ENCODE measurements at regions not wholly inside any gene's neighbourhood (a gene's known extent, or its start where the extent isn't known, plus 50 kb on each side); places are given as distances from the start of the nearest gene placed in this dataset.

DNA sequence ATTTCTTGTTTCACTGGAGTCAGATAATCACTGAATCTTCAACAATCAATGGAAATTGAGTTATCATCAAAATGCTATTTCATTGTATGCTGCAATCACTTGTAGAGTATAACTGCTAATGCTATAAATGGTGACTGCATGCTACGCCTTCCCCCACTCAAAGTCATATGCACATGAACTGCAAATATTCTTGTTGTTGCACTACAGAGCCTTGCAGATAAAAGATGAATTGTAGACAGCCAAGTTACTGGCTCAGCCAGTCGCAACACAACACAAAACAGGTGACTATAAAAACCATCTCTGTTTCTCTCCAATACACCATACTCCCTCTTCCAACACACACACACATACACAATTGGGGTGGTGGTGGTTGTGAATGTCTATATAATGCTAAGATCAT is 171.0 kb upstream of the HMGA2 start:
- DNase-seq, result no peak
- Mint-ChIP-seq H3K4me3 (no peak overlapping the region), H3K36me3 (ENCODE audit: low read depth) (no peaks in the 10 kb centered on the region), H3K27me3 (ENCODE audit: low read depth, poor library complexity) (no peaks in the 10 kb centered on the region), H3K27ac (no peak overlapping the region), H3K4me1 (peaks cover 4% of the 10 kb centered on the region), H3K9me3 (peaks cover 4% of the 10 kb centered on the region)
- TF ChIP-seq, protein P1, sequence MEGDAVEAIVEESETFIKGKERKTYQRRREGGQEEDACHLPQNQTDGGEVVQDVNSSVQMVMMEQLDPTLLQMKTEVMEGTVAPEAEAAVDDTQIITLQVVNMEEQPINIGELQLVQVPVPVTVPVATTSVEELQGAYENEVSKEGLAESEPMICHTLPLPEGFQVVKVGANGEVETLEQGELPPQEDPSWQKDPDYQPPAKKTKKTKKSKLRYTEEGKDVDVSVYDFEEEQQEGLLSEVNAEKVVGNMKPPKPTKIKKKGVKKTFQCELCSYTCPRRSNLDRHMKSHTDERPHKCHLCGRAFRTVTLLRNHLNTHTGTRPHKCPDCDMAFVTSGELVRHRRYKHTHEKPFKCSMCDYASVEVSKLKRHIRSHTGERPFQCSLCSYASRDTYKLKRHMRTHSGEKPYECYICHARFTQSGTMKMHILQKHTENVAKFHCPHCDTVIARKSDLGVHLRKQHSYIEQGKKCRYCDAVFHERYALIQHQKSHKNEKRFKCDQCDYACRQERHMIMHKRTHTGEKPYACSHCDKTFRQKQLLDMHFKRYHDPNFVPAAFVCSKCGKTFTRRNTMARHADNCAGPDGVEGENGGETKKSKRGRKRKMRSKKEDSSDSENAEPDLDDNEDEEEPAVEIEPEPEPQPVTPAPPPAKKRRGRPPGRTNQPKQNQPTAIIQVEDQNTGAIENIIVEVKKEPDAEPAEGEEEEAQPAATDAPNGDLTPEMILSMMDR (IDR thresholded peaks at IDR 0.05), result no peak

DNA sequence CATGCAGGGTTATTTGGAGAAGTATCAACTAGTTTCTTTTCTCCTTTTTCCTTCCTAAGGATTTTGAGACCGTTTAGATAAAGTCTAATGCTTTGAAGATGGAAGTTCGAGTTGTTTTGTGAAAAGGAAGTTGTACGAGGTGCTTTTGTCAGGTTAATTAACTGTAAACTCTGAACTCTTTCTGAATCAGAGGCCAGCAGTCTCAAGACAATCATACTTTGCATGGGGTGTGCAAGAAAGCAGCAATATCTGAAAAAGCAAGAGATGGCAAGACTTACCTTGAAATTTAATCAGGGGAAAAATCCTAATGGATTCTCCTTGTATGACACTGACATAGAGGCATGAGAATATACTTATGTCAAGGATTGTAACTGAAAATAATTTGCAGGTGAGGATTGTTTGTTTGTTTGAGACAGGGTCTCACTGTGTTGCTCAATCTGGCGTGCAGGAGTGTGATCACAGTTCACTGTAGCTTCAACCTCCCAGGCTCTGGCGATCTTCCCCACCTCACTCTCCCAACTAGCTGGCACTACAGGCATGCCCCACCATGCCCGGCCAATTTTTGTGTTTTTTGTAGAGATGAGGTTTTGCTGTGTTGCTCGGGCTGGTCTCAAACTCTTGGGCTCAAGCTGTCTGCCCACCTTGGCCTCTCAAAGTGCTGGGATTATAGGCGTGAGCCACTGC is 170.2 kb upstream of the HMGA2 start:
- TF ChIP-seq, protein P1 (IDR thresholded peaks at IDR 0.05), result no peak
- no peak for DNase-seq
- Mint-ChIP-seq H3K4me3 (no peak overlapping the region), H3K27ac (no peak overlapping the region), H3K4me1 (peaks cover 4% of the 10 kb centered on the region), H3K27me3 (ENCODE audit: low read depth, poor library complexity) (no peaks in the 10 kb centered on the region), H3K9me3 (peaks cover 4% of the 10 kb centered on the region), H3K36me3 (ENCODE audit: low read depth) (no peaks in the 10 kb centered on the region)

DNA sequence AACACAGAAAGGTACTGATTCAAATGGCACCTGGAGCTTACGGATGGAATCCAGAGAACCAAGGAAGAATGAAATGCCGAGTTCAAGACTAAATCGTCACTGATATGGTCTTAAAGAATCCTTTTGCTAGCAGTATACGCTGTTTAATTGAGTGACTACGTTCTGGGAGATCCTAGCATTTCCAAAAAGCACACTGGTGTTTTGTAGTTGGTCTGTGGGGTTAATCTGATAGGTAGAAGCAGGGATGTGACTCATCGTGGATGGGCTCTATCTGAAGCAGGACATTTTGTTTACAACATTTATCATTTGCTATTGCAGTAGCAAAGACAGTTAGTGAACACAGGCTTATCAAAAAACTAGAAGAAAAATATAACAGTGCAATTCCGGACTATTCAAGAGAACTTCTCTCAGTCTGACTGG is 169.2 kb upstream of the HMGA2 start:
- Mint-ChIP-seq H3K4me3 (no peak overlapping the region), H3K4me1 (peaks cover 4% of the 10 kb centered on the region), H3K36me3 (ENCODE audit: low read depth) (no peaks in the 10 kb centered on the region), H3K9me3 (peaks cover 4% of the 10 kb centered on the region), H3K27me3 (ENCODE audit: low read depth, poor library complexity) (no peaks in the 10 kb centered on the region), H3K27ac (no peak overlapping the region)
- TF ChIP-seq, protein P1 (IDR thresholded peaks at IDR 0.05), result no peak
- no peak for DNase-seq

DNA sequence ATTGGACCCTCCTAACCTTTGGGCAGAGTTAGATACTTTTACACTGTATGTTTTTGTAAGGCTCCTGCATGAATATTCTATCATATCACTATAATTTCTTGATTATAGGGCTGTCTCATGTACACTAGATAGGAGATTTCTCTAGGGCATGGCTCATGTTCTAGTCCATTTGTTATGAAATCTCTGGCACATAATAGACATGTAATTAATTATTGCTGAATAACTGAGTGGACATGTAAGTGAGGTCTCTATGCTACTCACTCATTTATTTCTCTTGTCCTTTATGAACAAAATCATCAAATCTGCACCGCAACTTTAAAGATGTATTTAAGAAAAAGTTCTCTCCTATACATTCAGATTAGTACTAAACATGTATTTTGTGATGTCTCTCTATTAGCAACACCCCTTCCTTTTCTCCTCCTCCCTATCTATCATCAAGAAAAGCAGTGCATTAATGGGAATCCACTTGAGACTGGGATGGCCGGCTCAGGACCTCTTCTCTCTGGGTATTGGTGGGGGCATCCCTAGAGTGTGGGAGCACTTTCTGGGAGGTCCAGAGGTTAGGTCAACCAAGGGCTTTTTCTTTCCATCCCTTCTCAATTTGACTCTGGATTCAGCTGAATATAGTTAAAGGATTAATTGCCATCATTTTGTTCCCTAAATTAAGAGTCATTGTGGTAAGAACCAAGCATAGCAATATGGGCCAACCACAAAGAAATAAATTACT is 168.0 kb upstream of the HMGA2 start:
- Mint-ChIP-seq H3K27me3 (ENCODE audit: low read depth, poor library complexity) (no peaks in the 10 kb centered on the region), H3K4me3 (no peak overlapping the region), H3K9me3 (peaks cover under 1% of the 10 kb centered on the region), H3K36me3 (ENCODE audit: low read depth) (no peaks in the 10 kb centered on the region), H3K4me1 (peaks cover 4% of the 10 kb centered on the region), H3K27ac (peak overlapping the region; percentile 1)
- TF ChIP-seq, protein P1 (IDR thresholded peaks at IDR 0.05), result no peak
- DNase-seq, result no peak

DNA sequence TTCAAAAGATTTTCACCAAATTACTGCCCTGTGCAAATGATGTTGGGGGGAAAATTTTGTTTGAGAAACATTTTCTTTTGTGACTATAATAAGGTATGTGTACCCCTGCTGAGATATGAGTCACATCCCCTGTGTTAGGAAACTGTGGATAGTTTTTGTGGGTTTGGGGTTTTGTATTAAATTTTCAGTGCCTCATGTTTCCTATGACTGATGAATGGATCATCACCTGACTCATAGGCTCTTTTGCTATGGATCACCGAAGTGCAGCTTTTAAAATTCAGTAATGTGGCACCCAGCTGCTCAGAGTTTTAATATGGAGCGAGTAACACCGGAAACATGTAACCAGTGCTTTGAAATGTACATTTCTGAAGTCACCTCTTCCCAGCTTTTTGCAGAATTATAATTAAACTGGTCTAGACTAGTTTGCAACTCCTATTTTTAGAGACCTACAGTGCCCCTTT is 167.4 kb upstream of the HMGA2 start:
- Mint-ChIP-seq H3K27me3 (ENCODE audit: low read depth, poor library complexity) (no peaks in the 10 kb centered on the region), H3K27ac (no peak overlapping the region), H3K36me3 (ENCODE audit: low read depth) (no peaks in the 10 kb centered on the region), H3K4me1 (peaks cover 4% of the 10 kb centered on the region), H3K4me3 (no peak overlapping the region), H3K9me3 (no peaks in the 10 kb centered on the region)
- no peak for DNase-seq
- TF ChIP-seq, protein P1 (IDR thresholded peaks at IDR 0.05), result no peak

Data from nephron progenitor cell (in vitro differentiated cells).